HG03159 (cell line): ENCODE measurements at regions not wholly inside any gene's neighbourhood (a gene's known extent, or its start where the extent isn't known, plus 50 kb on each side); places are given as distances from the start of the nearest gene placed in this dataset.
A peak's percentile ranks its signal among the peaks of the same experiment; 100 is the strongest.
"Not testable (repeated sequence)": the region's sequence is repeated elsewhere in the genome, so short reads cannot be mapped to it uniquely, and the experiment has no call there.

Source experiments
- ATAC-seq: cut with Tn5 transposase; IDR thresholded peaks from one replicate; pipeline ENCODE4 v1.9.1; 2021; ENCODE audit warnings: mild to moderate bottlenecking, moderate library complexity; ENCODE audit not compliant: unreplicated experiment

DNA sequence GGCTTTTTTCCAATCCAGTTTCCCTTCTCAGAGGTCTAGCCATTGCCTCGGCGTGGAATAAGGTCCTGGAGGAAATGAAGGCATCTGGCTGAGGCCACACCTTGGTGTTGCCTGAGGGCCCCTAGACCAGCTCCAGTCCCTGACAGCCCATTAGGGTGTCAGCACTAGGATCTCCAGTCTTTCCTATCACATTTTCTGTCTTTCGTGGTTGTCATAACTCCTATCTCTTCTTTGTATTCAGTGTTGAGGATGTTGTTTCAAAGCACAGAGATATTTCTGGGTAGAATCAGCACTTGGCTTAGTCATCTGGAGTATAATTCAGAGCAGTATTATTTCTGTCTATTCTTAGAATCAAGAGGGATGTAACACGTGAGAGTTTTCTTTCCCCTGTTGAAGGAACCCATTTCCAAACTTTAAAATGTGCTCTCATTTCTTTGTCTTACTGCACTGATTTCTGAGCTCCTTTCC lies 844.3 kb downstream of the KCNT2 start:
- ATAC-seq: no peak

DNA sequence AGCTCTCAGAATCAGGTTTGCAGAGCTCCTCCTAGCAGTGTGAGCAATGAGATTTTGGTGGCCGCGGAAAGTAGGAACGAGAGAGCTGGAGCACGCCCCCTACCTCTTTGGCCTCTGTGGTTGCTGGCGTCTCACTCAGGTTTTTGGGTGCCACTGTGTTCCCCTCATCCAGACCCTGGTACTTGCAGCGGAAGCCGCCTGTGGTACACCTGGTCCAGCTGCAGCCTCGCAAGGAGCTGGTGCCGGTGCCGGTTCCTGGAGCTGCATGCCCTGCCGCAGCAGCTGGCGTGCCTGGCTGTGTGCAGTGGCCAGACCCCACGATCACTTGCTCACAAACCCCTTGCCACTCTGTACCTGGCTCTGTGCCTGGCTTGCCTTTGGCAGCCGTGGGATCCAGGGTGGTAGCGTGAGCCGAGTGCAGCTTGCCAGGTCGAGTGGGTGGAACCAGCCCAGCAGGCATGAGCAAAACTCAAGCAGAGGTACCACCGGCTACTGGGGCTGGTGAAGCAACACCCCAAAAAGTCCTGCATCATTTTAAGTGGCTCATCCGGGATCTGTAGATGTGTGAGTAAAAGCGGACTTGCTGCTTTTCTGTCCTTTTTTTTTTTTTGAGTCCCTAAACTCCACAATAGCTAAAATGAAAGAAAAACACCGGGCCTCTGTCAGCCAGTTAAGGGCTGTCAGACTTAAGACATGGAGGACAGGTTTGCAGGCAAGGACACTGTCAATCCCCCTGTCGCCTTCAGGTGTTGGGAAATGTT lies 844.9 kb downstream of the KCNT2 start:
- no peak for ATAC-seq

DNA sequence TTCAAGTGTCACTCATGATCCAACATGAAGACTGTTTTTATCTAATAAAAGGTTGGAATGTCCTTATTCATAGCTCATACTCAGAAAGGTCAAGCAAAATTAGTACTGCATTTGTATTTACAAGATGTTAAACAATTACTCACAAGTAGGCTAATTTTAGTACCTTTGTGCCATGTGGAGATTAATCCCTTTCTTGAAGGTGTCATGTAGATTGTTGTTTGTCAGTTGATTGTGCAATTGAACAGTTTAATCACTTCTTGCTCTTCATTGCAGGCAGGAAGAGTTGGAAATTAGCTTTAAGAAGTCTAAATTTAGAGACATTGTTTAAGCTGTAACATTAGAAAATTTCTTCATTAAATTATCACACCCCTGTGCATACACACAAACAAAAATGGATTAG lies 847.1 kb downstream of the KCNT2 start:
- no peak for ATAC-seq

DNA sequence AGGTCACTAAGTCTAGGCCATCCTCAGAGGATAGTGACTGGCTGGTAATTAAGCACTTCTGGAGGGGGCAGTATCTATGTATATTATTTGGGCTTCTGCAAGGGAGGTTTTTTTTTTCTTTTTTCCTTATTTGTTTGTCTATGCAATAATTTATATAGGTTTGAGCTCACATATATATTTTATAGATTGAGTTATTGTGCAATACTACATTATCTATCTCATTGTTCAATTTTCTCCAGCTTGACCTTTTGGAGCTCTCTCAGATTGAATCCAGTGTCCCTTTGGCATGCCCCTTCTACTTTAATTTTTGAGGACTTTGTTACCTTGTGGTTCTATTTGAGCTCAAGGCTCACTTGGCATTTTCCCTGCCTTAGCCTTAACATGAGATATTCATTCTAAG lies 852.1 kb downstream of the KCNT2 start:
- no peak for ATAC-seq

DNA sequence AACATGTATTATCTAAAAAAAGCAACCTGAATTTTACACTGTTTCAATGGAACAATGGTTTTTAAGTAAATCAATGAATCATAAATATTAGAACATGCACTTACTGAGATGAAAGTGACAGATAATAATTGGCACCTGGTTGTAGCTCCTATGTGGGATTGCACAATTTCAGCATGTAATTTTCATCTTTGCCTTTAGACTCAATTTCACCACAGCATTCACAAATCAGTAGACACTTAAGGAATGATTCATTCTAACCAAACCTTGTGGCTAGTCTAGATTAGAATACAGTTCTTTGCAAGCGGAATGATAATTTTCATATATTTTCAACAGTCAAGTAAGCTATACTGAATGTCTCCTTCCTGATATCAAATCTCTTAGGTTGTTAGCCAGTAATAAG lies 853.4 kb downstream of the KCNT2 start:
- no peak for ATAC-seq

DNA sequence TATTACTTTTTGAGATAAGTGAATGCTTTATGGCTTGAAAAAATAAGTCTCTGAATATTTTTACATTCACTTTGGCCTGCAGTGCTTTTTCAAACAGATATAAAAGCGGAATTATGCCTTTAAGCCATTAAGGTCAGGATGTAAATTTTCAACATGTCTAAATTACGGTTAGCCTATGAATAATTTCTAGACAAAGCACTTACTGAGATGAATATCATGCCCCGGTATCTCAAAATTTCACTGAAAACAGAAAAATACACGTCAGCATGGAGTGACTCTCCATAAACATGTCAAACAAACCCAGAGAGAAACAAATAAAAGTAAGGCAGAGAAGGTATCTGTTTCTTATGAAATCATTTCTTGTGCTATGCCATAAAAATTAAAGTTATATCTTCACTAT lies 853.9 kb downstream of the KCNT2 start:
- ATAC-seq: no peak

DNA sequence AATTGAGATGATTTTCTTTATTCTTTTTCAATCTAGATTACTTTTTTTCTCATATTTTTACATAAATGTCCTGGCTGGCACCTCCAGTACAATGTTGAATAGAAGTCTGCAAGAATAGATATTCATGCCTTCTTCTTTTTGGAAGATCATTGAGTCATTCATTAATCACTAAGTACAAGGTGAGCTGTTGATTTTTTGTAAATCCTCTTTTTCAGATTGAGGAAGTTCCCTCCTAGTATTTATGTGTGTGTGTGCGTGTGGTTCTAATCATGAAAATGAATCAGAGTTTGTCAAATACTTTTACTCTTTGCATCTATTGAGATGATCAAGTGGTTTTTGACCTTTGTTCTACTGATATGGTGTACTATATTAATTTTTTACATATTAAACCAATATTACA lies 859.3 kb downstream of the KCNT2 start:
- no peak for ATAC-seq

DNA sequence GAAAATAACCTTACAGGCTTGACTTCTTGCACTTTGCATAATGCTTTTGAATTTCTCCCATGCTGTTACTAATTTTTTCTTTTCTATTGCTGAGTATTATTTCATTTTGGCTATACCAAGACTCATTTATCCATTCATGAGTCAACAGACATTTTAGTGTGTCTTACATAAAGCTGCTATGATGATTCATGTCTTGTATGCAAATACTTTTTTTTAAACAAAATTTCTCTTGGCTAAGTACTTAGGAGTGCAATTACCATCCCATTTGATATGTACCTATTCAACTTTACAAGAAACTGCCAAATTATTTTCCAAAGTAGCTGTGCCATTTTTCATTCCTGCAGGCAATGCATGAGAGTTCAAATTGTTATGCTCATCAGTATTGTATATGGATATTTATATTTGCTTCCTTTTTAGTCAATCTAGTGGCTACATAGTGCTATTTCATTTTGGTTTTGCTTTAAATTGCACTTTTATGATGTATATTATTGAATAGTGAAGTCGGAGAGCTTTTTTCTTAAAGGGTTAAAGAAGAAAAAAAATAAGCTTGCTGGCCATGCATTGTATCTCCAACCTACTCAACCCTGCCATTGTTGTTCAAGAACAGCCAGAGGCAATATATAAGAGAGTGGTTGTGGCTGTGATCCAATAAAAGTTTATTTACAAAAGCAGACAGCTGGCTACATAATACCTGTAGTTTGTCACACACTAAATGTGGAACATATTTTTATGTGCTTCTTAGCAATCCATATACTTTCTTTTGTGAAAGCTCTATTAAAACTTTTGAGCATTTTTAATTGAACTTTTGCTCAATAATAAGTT lies 862.8 kb downstream of the KCNT2 start:
- ATAC-seq: no peak

DNA sequence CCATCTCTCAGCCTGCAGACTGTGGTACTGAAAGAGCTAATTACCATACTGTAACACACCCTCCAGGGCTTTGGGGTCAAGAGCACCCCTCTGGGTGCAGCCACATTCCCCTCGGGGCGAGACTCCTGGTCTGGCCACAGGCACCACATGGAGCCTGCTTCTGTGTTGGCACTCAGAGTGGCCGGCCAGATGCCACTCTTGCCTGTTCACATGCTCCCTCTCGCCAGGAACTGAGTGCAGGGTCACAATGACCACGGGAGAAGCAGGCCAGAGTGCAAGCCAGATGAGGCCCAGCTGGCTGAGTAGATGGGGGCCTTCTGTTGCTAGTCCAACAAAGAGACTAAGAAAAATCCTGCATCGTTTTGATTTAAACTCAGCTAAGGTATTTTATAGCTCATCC lies 864.0 kb downstream of the KCNT2 start:
- no peak for ATAC-seq

DNA sequence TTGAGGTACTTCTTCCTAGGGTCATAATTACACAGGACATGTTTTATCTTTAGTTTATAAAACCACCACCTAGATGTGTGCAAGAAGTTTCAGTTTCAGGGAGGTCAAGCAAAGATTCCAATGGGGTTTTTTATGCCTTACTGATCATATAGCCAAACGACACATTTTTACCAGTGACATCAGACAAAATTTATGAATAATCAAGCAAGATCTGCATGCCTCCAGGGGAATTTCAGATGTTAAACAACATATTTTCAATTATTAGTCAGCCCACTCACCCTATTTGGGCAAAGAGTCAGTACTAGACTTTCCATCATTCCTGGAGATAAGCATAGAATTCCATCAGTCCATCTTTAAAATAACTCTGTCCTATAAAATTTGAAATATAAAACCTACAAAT lies 867.4 kb downstream of the KCNT2 start:
- no peak for ATAC-seq

DNA sequence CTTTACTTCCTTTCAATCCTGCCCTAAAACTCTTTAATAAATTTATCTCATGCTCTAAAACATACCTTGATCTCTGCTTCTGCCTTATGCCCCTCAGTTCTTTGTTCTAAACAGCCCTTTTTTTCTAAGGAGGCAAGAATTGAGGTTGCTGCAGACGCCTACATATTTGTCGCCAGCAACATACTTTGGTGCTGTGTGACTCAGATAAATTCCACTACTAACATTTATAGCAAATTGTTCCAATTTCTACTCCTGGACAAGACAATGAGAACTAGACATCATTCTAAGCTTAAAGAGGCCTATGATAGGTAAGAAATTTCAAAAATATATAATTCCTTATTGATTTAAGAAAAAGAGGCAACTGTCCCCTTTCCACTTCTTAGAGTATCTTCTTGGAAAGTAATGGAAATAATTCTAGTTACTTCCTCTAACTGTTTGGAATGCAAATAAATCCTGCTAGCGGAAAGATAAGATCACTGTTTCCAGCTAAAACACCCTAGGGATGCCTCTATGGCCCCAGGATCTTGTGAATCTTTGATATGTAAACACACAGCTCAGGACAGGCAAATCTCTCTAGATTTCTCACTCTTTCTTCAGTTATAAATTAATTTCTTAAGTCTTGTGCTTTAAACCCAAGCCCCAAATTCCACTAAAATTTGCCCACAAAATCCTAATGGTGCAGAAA lies 869.1 kb downstream of the KCNT2 start:
- ATAC-seq: no peak

DNA sequence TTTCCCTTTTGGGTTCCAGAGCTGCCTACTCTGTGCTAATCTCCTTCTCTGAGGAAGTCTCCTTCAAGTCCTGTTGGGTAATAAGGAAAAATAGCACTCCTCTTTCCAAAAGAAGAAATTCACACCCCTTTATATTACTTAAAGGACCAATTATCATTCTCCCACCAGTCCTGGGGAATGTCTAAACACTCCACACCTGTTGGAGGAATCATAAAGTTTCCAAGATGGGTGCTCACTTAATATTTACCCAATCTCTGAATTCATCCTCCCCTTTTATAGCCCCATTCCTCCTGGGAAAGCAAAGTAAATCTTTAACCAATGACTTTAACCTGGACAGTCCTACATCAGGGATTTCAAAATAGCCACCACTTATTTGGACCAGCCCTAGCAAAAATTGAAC lies 873.1 kb downstream of the KCNT2 start:
- no peak for ATAC-seq

DNA sequence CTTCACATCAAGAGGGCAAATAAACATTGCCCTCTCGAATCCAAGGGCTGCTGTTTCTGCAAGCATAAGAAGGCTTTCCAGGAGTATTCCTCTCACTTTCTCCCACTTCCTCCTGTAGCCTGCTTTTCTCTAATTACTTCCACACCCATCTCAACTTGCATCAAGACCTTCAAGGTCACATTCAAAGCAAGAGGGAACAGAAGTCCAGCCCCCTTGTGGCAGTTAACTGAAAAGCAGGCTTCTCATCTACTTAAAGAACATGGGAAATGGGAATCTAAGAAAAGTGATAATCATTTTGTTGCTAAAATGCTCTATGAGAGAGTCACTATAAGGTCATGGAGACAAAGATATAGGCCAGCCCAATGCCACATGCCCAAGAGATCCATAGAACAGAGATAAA lies 874.4 kb downstream of the KCNT2 start:
- peak; percentile 70 for ATAC-seq

DNA sequence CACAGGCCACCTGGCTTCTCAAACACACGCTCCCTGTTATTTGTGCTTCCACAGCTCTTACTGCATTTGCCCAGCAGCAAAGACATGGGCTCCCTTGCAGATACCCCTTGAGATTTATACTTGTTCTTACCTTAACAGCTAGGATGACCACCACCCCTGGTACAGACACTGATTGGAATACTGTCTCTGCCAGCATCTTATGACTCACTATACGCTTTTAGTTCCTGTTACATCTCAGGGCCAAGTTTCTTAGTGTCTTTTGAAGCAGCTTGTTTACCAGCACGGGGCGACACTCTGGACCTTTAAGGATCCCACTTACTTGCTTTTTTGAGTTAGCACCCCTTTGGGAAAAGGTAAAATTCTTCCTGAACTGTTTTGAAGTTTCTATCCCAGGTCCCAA lies 874.8 kb downstream of the KCNT2 start:
- ATAC-seq: peak; percentile 21

DNA sequence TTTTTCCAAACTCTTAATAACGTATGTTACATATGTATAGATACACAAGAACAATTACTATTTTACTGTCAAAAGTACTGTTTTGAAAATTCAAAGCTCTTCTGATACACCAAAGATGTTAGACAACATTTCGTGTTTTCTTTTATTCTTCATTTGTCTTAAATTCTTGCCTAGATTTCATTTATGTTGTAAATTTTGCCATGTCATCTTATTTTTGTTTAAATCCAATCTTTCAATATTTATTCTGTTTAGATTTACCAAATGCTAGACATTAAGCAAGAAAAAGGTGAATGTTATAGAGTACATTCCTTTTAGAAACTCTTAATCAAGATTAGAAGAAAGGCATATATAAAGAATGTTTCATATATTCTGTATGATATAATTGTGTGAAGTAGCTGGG lies 876.9 kb downstream of the KCNT2 start:
- ATAC-seq: no peak

DNA sequence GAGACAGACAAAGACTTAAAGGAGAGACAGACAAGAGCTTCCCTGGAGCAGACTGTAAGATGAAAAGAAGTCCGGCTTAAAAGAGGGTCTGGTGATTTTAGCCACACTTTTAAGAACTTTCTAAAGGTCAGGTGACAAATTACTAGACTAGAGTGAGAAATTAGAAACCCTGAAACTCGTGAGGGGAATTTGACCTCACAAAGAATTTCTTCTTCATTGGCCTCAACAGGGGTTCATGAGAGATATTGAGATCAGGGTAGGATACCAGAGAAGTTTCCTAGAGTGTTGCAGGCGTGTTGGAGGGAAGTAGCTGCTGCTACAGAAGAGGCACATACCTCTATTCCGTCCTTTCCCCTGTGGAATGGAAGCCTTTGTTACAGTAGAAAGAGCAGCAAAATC lies 884.4 kb downstream of the KCNT2 start:
- no peak for ATAC-seq

DNA sequence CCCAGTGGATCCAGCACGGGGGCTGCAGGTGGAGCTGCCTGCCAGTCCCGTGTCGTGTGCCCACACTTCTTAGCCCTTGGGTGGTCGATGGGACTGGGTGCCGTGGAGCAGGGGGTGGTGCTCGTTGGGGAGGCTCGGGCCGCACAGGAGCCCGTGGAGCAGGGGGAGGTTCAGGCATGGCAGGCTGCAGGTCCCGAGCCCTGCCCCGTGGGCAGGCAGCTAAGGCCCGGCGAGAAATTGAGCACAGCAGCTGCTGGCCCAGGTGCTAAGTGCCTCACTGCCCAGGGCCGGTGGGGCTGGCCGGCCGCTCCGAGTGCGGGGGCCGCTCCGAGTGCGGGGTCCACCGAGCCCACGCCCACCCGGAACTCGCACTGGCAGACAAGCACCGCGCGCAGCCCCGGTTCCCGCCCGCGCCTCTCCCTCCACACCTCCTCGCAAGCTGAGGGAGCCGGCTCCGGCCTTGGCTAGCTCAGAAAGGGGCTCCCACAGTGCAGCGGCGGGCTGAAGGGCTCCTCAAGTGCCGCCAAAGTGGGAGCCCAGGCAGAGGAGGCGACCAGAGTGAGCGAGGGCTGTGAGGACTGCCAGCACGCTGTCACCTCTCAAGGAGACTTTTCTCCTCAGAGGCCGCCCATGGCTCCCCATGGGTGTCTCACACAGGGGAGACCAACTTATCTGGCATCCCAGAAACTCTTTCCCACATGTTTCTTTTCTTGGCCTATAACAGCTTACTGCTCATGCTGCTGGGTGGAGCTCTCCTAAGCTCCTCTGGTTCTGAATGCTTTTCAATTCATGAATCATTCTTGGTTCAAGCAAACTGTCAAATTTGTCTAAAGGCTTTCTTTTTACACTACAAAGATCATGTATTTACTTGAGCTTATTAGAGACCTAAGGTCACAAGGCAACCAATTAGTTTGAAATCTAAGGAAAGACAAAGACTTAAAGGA lies 885.1 kb downstream of the KCNT2 start:
- ATAC-seq: not testable (repeated sequence)

DNA sequence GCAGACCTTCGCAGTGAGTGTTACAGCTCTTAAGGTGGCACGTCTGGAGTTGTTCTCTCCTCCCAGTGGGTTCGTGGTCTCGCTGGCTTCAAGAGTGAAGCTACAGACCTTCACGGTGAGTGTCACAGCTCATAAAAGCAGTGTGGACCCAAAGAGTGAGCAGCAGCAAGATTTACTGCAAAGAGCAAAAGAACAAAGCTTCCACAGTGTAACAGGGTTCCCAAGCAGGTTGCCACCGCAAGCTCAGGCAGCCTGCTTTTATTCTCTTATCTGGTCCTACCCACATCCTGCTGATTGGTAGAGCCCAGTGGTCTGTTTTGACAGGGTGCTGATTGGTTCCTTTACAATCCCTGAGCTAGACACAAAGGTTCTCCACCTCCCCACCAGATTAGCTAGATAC lies 886.1 kb downstream of the KCNT2 start:
- not testable (repeated sequence) for ATAC-seq

DNA sequence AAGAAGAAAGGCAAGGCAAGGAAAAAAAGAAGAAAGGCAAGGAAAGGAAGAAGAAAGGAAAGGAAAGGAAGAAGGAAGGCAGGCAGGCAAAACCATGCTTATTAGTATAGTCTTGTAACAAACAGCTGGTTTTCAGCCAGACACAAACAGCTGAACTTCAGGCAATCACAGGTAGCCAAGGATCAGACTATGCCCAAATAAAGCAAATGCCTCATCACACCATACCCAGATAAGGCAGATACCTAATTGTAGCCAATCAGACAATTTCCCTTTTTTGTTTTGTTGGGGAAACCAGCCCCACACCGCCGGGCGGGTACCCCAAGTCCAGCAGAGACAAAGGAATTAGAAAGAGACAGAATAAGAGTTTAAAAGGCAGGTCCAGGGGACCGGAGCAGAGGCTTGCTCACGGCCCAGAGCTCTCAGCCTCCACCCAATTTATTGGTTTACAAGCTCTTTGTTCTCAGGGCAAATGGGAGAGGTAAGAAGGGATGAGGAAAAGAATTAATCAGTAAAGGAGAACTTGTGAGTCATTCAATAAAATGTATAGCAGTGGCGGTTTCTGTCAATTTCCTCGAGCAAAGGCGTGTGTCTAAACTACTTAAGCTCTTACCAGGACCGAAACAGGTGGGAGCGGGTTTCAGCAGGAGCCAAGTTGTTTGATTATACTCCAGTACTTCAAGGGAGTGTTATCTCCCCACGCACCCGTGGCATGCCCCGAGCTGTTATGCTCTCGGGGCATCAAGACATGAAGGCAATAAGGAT lies 886.8 kb downstream of the KCNT2 start:
- ATAC-seq: no peak

DNA sequence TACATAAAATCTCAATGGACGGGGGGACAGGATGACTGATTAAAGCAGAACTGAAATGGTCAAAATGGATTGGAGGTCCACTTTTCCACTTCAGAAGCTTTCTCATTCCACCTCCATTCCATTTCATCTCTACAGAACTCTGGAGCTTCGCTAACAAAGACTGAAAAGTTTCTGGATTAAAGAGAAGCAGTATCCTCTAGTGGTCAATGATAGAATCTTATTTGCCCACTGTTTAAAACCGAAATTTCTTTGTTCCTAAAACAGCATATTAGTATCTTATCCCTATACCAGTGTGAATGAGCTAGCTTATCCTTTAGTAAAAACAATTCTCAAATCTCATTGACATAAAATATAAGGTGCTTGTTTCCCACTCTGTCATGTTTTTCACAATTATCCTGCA lies 890.6 kb downstream of the KCNT2 start:
- no peak for ATAC-seq
